Mucosa of rectum (tissue), 2 donors: ENCODE measurements at regions not wholly inside any gene's neighbourhood (a gene's known extent, or its start where the extent isn't known, plus 50 kb on each side); places are given as distances from the start of the nearest gene placed in this dataset.

Experiments
- H3K27ac ChIP-seq, 2 donors: one replicate each; pipeline ENCODE4 v1.7.0; 2013; ENCODE audit warnings: inconsistent platforms in 2 of 2, low read depth in 2 of 2, low read length in 2 of 2
- H3K27me3 ChIP-seq, 2 donors: one replicate each; pipeline ENCODE4 v1.7.0; 2013; ENCODE audit warnings: low read length in 2 of 2; ENCODE audit not compliant: control insufficient read depth in 2 of 2, insufficient read depth in 2 of 2
- H3K36me3 ChIP-seq, 2 donors: one replicate each; pipeline ENCODE4 v1.7.0; 2013; ENCODE audit warnings: low read length in 2 of 2; ENCODE audit not compliant: control insufficient read depth in 2 of 2, insufficient read depth in 2 of 2
- H3K4me1 ChIP-seq, 2 donors: one replicate each; pipeline ENCODE4 v1.7.0; 2013; ENCODE audit warnings: low read length in 2 of 2, mild to moderate bottlenecking in 1 of 2; ENCODE audit not compliant: control insufficient read depth in 2 of 2, insufficient read depth in 2 of 2
- H3K4me3 ChIP-seq, 2 donors: one replicate each; pipeline ENCODE4 v1.7.0; 2013; ENCODE audit warnings: low read length in 2 of 2
- H3K9ac ChIP-seq, 2 donors: one replicate each; pipeline ENCODE4 v1.7.0; 2013; ENCODE audit warnings: low read length in 2 of 2, low read depth in 1 of 2, mild to moderate bottlenecking in 1 of 2
- H3K9me3 ChIP-seq, 2 donors: one replicate each; pipeline ENCODE4 v1.7.0; 2013; ENCODE audit warnings: low read length in 2 of 2; ENCODE audit not compliant: control insufficient read depth in 2 of 2
- donor health status: healthy.
- donor health status: Normal muscosa, but diverticular disease.

- no peak overlapping the region for H3K4me3 ChIP-seq
- H3K27me3 ChIP-seq = no peaks in the 10 kb centered on the region
- H3K4me1 ChIP-seq = peaks cover 0 to 5% of the 10 kb centered on the region in 2 donors
- H3K9ac ChIP-seq = no peak overlapping the region
- H3K36me3 ChIP-seq = no peaks in the 10 kb centered on the region
- no peak overlapping the region for H3K27ac ChIP-seq
- H3K9me3 ChIP-seq = no peaks in the 10 kb centered on the region
Measured at GRCh38 chr1:87899017-87899416, 570.3 kb downstream of the LMO4 start.

- Histone ChIP-seq H3K4me1 (peaks cover 0 to 5% of the 10 kb centered on the region in 2 donors), H3K36me3 (no peaks in the 10 kb centered on the region), H3K27me3 (no peaks in the 10 kb centered on the region), H3K4me3 (no peak overlapping the region), H3K9me3 (no peaks in the 10 kb centered on the region), H3K27ac (no peak overlapping the region), H3K9ac (no peak overlapping the region)
Measured at GRCh38 chr1:87899746-87900145, 571.1 kb downstream of the LMO4 start.

- H3K36me3 ChIP-seq = no peaks in the 10 kb centered on the region
- H3K9ac ChIP-seq = no peak overlapping the region
- H3K9me3 ChIP-seq = no peaks in the 10 kb centered on the region
- H3K4me3 ChIP-seq = no peak overlapping the region
- H3K4me1 ChIP-seq = peaks cover 0 to 5% of the 10 kb centered on the region in 2 donors
- H3K27me3 ChIP-seq = no peaks in the 10 kb centered on the region
- no peak overlapping the region for H3K27ac ChIP-seq
Measured at GRCh38 chr1:87902830-87903229, 574.1 kb downstream of the LMO4 start.

GRCh38 chr1:87903242-87903641 is 574.6 kb downstream of the LMO4 start:
- Histone ChIP-seq H3K9me3 (no peaks in the 10 kb centered on the region), H3K9ac (no peak overlapping the region), H3K27me3 (no peaks in the 10 kb centered on the region), H3K36me3 (no peaks in the 10 kb centered on the region), H3K4me1 (peaks cover 0 to 5% of the 10 kb centered on the region in 2 donors), H3K4me3 (no peak overlapping the region), H3K27ac (no peak overlapping the region)

GRCh38 chr1:87904651-87905050 is 576.0 kb downstream of the LMO4 start:
- no peaks in the 10 kb centered on the region for H3K9me3 ChIP-seq
- H3K27ac ChIP-seq = no peak overlapping the region
- H3K4me3 ChIP-seq = no peak overlapping the region
- no peaks in the 10 kb centered on the region for H3K36me3 ChIP-seq
- no peaks in the 10 kb centered on the region for H3K27me3 ChIP-seq
- H3K9ac ChIP-seq = no peak overlapping the region
- peaks cover 0 to 5% of the 10 kb centered on the region in 2 donors for H3K4me1 ChIP-seq

GRCh38 chr1:87905651-87906050 is 577.0 kb downstream of the LMO4 start:
- no peak overlapping the region for H3K27ac ChIP-seq
- no peaks in the 10 kb centered on the region for H3K27me3 ChIP-seq
- no peaks in the 10 kb centered on the region for H3K36me3 ChIP-seq
- H3K9me3 ChIP-seq = no peaks in the 10 kb centered on the region
- H3K9ac ChIP-seq = no peak overlapping the region
- H3K4me3 ChIP-seq = no peak overlapping the region
- H3K4me1 ChIP-seq = peaks cover 0 to 5% of the 10 kb centered on the region in 2 donors

- Histone ChIP-seq H3K9me3 (no peaks in the 10 kb centered on the region), H3K36me3 (no peaks in the 10 kb centered on the region), H3K4me1 (peaks cover 0 to 5% of the 10 kb centered on the region in 2 donors), H3K4me3 (no peak overlapping the region), H3K27me3 (no peaks in the 10 kb centered on the region), H3K9ac (no peak overlapping the region), H3K27ac (no peak overlapping the region)
Measured at GRCh38 chr1:87906078-87906477, 577.4 kb downstream of the LMO4 start.

GRCh38 chr1:87913361-87913760 is 584.7 kb downstream of the LMO4 start:
- H3K4me3 ChIP-seq = no peak overlapping the region
- no peaks in the 10 kb centered on the region for H3K36me3 ChIP-seq
- H3K9me3 ChIP-seq = no peaks in the 10 kb centered on the region
- H3K27ac ChIP-seq = no peak overlapping the region
- no peak overlapping the region for H3K9ac ChIP-seq
- no peaks in the 10 kb centered on the region for H3K4me1 ChIP-seq
- H3K27me3 ChIP-seq = no peaks in the 10 kb centered on the region

GRCh38 chr1:87914396-87914795 is 585.7 kb downstream of the LMO4 start:
- no peak overlapping the region for H3K9ac ChIP-seq
- no peaks in the 10 kb centered on the region for H3K4me1 ChIP-seq
- H3K27me3 ChIP-seq = no peaks in the 10 kb centered on the region
- no peaks in the 10 kb centered on the region for H3K36me3 ChIP-seq
- no peaks in the 10 kb centered on the region for H3K9me3 ChIP-seq
- no peak overlapping the region for H3K27ac ChIP-seq
- H3K4me3 ChIP-seq = no peak overlapping the region

- H3K9me3 ChIP-seq = no peaks in the 10 kb centered on the region
- no peak overlapping the region for H3K9ac ChIP-seq
- H3K36me3 ChIP-seq = no peaks in the 10 kb centered on the region
- H3K4me3 ChIP-seq = no peak overlapping the region
- no peak overlapping the region for H3K27ac ChIP-seq
- no peaks in the 10 kb centered on the region for H3K27me3 ChIP-seq
- H3K4me1 ChIP-seq = no peaks in the 10 kb centered on the region
Measured at GRCh38 chr1:87915771-87916170, 587.1 kb downstream of the LMO4 start.

GRCh38 chr1:87916965-87917364 is 588.3 kb downstream of the LMO4 start:
- H3K36me3 ChIP-seq = no peaks in the 10 kb centered on the region
- H3K4me1 ChIP-seq = no peaks in the 10 kb centered on the region
- H3K27ac ChIP-seq = no peak overlapping the region
- H3K27me3 ChIP-seq = no peaks in the 10 kb centered on the region
- no peaks in the 10 kb centered on the region for H3K9me3 ChIP-seq
- no peak overlapping the region for H3K9ac ChIP-seq
- no peak overlapping the region for H3K4me3 ChIP-seq
